ENCODE measurements at regions not wholly inside any gene's neighbourhood (a gene's known extent, or its start where the extent isn't known, plus 50 kb on each side); places are given as distances from the start of the nearest gene placed in this dataset.

GRCh38 chr3:109927161-109927560 lies 589.8 kb upstream of the DPPA4 start:
- TF ChIP-seq CTCF (IDR thresholded peaks at IDR 0.05) (no peak), POLR2A (IDR thresholded peaks at IDR 0.05) (no peak)

Data from Peyer's patch (tissue), 4 donors.